Smooth muscle cell (in vitro differentiated cells): ENCODE measurements at regions not wholly inside any gene's neighbourhood (a gene's known extent, or its start where the extent isn't known, plus 50 kb on each side); places are given as distances from the start of the nearest gene placed in this dataset.

ENCODE experiments used
- DNase-seq: peaks from one replicate; lab custom pipeline; 2025; ENCODE audit not compliant: unreplicated experiment; lab: John Stamatoyannopoulos, UW
- H2AFZ ChIP-seq: fragments of 200-600 bp; sonication (generic); 2 replicates; pipeline ENCODE4 v1.6.0; 2016; ENCODE audit warnings: antibody characterized with exemption, low read depth, mild to moderate bottlenecking
- H3F3A ChIP-seq: fragments of 200-600 bp; sonication (generic); 2 replicates; pipeline ENCODE4 v1.6.0; 2017; ENCODE audit warnings: antibody characterized with exemption, low read depth
- H3K27ac ChIP-seq: fragments of 200-600 bp; sonication (generic); 2 replicates; pipeline ENCODE4 v1.5.1; 2016; ENCODE audit warnings: low read depth, mild to moderate bottlenecking
- H3K27me3 ChIP-seq: fragments of 200-600 bp; sonication (generic); 2 replicates; pipeline ENCODE4 v1.6.1; 2016; ENCODE audit warnings: low read depth, mild to moderate bottlenecking
- H3K36me3 ChIP-seq: fragments of 200-600 bp; sonication (generic); 2 replicates; pipeline ENCODE4 v1.5.1; 2016; ENCODE audit warnings: low read depth
- H3K4me1 ChIP-seq: fragments of 200-600 bp; sonication (generic); 2 replicates; pipeline ENCODE4 v1.5.1; 2016; ENCODE audit warnings: low read depth
- H3K4me2 ChIP-seq: fragments of 200-600 bp; sonication (generic); 2 replicates; pipeline ENCODE4 v1.6.0; 2016; ENCODE audit warnings: mild to moderate bottlenecking
- H3K4me3 ChIP-seq: fragments of 200-600 bp; sonication (generic); 2 replicates; pipeline ENCODE4 v1.5.1; 2016; ENCODE audit warnings: mild to moderate bottlenecking
- H3K79me2 ChIP-seq: fragments of 200-600 bp; sonication (generic); 2 replicates; pipeline ENCODE4 v1.6.0; 2016; ENCODE audit warnings: low read depth, mild to moderate bottlenecking
- H3K9ac ChIP-seq: fragments of 200-600 bp; sonication (generic); 2 replicates; pipeline ENCODE4 v1.6.0; 2016; ENCODE audit warnings: low read depth
- H3K9me3 ChIP-seq: fragments of 200-600 bp; sonication (generic); replicated peaks from 2 replicates; pipeline ENCODE4 v1.5.1; 2016; ENCODE audit warnings: low read depth
- H4K20me1 ChIP-seq: fragments of 200-600 bp; sonication (generic); 2 replicates; pipeline ENCODE4 v1.6.0; 2016; ENCODE audit warnings: low read depth
- CTCF ChIP-seq: fragments of 200-600 bp; sonication (generic); IDR thresholded peaks from 2 replicates; pipeline ENCODE4 v1.5.1; 2017; ENCODE audit warnings: borderline replicate concordance, mild to moderate bottlenecking, antibody characterized with exemption; ENCODE audit not compliant: insufficient read depth, poor library complexity, severe bottlenecking
- WGBS: methylation state at CpG from one replicate; pipeline ENCODE4 v1.1.7; 2016; ENCODE audit warnings: low lambda C conversion rate; 5-methylcytosine and 5-hydroxymethylcytosine counted together

GRCh38 chr12:84329938-84330337 is 582.7 kb downstream of the SLC6A15 start:
- no peak overlapping the region for H3K27ac ChIP-seq
- TF ChIP-seq CTCF = no peak
- 25% methylated on average over 2 of the region's 2 CpGs for WGBS
- H3K4me1 ChIP-seq = no peaks in the 10 kb centered on the region
- H4K20me1 ChIP-seq = no peaks in the 10 kb centered on the region
- H3K36me3 ChIP-seq = no peaks in the 10 kb centered on the region
- no peak for DNase-seq
- no peak overlapping the region for H3K4me3 ChIP-seq
- no peak overlapping the region for H3K4me2 ChIP-seq
- H2AFZ ChIP-seq = peak overlapping the region; percentile 57
- H3K9ac ChIP-seq = no peak overlapping the region
- H3K79me2 ChIP-seq = no peaks in the 10 kb centered on the region
- H3K9me3 ChIP-seq = no peaks in the 10 kb centered on the region
- H3F3A ChIP-seq = no peaks in the 10 kb centered on the region
- no peaks in the 10 kb centered on the region for H3K27me3 ChIP-seq

GRCh38 chr12:84315926-84316325 is 596.7 kb downstream of the SLC6A15 start:
- Histone ChIP-seq H3K4me3 (no peak overlapping the region), H3K36me3 (no peaks in the 10 kb centered on the region), H3K79me2 (no peaks in the 10 kb centered on the region), H2AFZ (no peak overlapping the region), H3K27me3 (no peaks in the 10 kb centered on the region), H3F3A (no peaks in the 10 kb centered on the region), H3K27ac (no peak overlapping the region), H3K9me3 (no peaks in the 10 kb centered on the region), H3K4me2 (no peak overlapping the region), H4K20me1 (no peaks in the 10 kb centered on the region), H3K9ac (no peak overlapping the region), H3K4me1 (peaks cover 4% of the 10 kb centered on the region)
- WGBS = 94% methylated on average over 1 of the region's 1 CpG
- DNase-seq = no peak
- no peak for TF ChIP-seq CTCF

GRCh38 chr12:84313323-84313675 is 599.3 kb downstream of the SLC6A15 start:
- TF ChIP-seq CTCF = no peak
- DNase-seq = no peak

GRCh38 chr12:84308211-84308610 is 604.4 kb downstream of the SLC6A15 start:
- no peak overlapping the region for H3K4me2 ChIP-seq
- DNase-seq = no peak
- H3K4me1 ChIP-seq = peaks cover 4% of the 10 kb centered on the region
- no peak overlapping the region for H3K27ac ChIP-seq
- H3K4me3 ChIP-seq = no peak overlapping the region
- 100% methylated on average over 1 of the region's 1 CpG for WGBS
- no peaks in the 10 kb centered on the region for H3K27me3 ChIP-seq
- no peak overlapping the region for H3K9ac ChIP-seq
- H3K9me3 ChIP-seq = no peaks in the 10 kb centered on the region
- no peaks in the 10 kb centered on the region for H4K20me1 ChIP-seq
- peaks cover 3% of the 10 kb centered on the region for H3F3A ChIP-seq
- H3K79me2 ChIP-seq = no peaks in the 10 kb centered on the region
- no peak overlapping the region for H2AFZ ChIP-seq
- H3K36me3 ChIP-seq = no peaks in the 10 kb centered on the region
- no peak for TF ChIP-seq CTCF

More at GRCh38 chr12:84313323-84313675, 599.3 kb downstream of the SLC6A15 start:
- Histone ChIP-seq H3K27ac (peak overlapping the region; percentile 91), H3K9ac (peak overlapping the region; percentile 41), H3K36me3 (no peaks in the 10 kb centered on the region), H3K4me2 (no peak overlapping the region), H3K79me2 (no peaks in the 10 kb centered on the region), H3K4me3 (no peak overlapping the region), H3K27me3 (no peaks in the 10 kb centered on the region), H4K20me1 (no peaks in the 10 kb centered on the region), H2AFZ (peak overlapping the region; percentile 20), H3K9me3 (no peaks in the 10 kb centered on the region), H3K4me1 (peaks cover 4% of the 10 kb centered on the region), H3F3A (no peaks in the 10 kb centered on the region)
